Renal pelvis (tissue), 1 donor: ENCODE measurements at regions not wholly inside any gene's neighbourhood (a gene's known extent, or its start where the extent isn't known, plus 50 kb on each side); places are given as distances from the start of the nearest gene placed in this dataset.

ENCODE experiments used
- DNase-seq: peaks from one replicate; pipeline ENCODE4 v3.0.0-alpha.2; 2013

DNA sequence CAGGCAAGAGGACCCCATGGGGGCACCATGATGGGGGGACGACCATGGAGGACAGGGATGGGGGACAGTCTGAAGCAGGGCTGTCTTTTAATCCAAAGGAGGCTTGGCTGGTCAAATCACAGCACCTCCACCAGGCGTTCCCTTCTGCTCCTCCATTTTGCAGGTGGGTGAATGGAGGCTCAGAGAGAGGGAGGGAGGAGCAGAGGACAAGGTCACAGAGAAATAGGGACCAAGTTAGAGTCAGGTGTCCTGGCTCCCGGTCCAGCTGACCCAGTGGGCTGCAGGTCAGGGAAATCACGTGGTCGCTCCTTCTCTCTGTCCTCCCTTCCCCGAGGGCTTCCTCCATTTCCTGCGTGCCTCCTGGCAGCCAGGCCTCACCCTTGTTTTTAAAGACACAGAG lies 156.4 kb upstream of the SMIM23 start:
- DNase-seq = no peak

GRCh38 chr5:171629628-171630349 lies 155.8 kb upstream of the SMIM23 start:
- peak; percentile 50 for DNase-seq

DNA sequence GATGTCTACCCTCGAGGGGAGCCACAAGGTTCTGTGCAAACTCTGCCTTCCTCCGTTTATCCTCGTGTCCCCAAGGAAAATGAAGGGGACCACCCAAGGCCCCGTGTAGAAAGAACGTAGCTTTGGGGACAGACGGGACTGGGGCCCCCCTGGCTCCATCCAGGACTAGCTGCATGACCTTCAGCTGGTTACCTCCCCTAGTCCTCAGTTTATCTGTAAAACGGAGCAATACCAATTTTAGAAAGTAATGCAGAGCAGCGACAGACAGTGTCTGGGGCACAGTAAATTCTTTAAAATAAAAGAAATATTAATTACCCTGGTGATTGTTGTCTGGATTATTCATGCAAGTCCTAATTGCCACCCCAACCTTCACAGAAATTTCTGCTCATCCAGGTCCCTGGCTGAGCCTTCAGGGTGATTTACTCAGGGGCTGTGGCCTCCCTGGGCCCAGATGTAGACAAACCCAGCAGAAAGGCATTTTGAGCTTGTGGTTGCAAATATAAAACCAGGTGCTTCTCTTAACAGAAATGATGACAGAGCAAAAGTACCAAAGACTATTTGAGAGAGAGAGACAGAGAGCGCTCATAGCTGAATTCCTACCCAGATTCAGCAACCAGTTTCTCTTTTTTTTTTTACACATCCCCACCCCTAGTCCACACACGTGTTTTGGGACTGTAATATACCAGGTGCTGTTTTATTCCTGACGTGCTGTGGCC lies 155.1 kb upstream of the SMIM23 start:
- no peak for DNase-seq

DNA sequence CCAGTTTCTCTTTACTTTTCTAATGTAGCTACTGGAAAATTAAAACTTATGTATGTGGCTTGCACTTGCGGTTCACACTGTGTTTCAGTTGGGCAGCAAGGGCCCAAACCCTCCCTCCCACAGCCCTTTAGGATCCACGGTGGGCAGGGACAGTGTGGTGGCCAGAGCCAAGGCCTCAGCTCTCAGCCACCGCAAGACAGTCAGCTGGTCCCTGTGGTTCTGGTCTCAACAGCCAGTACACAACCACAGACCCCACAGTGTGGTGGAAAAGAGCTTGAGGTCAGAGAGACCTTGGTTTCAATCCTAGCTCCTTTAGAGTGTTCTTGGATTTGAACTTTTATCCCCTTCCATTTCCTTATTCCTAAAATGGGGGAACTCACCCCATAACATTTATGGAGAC lies 153.0 kb upstream of the SMIM23 start:
- DNase-seq = no peak

- DNase-seq = no peak
Observed at GRCh38 chr5:171633776-171634470, 151.7 kb upstream of the SMIM23 start.

GRCh38 chr5:171634511-171634910 lies 151.1 kb upstream of the SMIM23 start:
- DNase-seq = no peak

- no peak for DNase-seq
Observed at GRCh38 chr5:171635028-171635427, 150.6 kb upstream of the SMIM23 start.

DNA sequence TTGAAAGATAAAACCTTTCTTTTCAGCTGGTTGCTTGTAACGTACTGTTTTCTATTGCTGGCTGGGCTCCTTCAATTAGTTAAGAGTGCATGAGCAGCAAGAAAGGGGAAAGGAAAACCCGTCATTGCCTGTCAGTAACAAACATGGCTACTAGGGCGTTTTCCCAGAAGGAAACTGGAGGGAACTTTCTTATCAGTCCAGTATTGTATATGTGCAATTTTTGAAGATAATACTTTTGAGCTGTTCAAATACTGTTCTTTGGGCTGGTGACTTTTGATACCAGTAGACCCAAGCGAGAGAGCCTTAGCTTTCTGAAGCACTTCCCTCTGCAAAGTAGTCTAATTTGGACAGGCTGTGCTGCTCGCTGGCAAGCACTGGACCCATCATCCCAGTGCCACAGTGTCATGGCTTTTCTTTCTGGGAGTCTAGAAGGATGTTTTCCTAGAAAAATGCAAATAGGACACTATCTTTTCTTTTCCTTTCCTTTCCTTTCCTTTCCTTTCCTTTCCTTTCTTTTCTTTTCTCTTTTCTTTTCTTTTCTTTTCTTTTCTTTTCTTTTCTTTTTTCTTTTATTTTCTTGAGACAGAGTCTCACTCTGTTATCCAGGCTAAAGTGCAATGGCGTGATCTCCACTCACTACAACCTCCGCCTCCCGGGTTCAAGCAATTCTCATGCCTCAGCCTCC lies 149.9 kb upstream of the SMIM23 start:
- DNase-seq = no peak

- no peak for DNase-seq
Observed at GRCh38 chr5:171637811-171638210, 147.8 kb upstream of the SMIM23 start.

GRCh38 chr5:171639205-171639621 lies 146.4 kb upstream of the SMIM23 start:
- no peak for DNase-seq

- no peak for DNase-seq
Observed at GRCh38 chr5:171639966-171640365, 145.7 kb upstream of the SMIM23 start.

GRCh38 chr5:171640480-171640879 lies 145.1 kb upstream of the SMIM23 start:
- DNase-seq = no peak

GRCh38 chr5:171641891-171642290 lies 143.7 kb upstream of the SMIM23 start:
- no peak for DNase-seq

GRCh38 chr5:171642894-171643293 lies 142.7 kb upstream of the SMIM23 start:
- DNase-seq = no peak

DNA sequence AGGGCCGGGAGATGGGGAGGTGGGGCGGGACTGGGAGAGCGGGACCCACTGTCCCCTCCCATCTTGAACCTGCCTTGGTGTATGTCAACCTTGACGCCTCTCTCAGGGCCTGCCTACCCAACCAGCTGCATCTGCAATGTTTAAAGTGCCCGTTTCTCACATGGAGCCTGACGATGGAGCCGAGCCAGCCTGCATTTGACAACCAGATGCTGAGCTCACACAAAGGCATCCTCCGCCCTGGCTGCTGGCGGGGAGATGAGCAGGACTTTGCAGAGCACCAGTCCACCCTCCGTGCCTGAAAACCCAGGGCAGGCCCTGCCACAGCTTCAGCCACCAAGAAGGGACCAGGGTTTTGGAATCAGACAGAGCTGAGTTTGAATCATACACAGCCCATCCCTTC lies 141.1 kb upstream of the SMIM23 start:
- no peak for DNase-seq

GRCh38 chr5:171646102-171647042 lies 139.2 kb upstream of the SMIM23 start:
- no peak for DNase-seq

- no peak for DNase-seq
Observed at GRCh38 chr5:171647043-171647903, 138.3 kb upstream of the SMIM23 start.

- DNase-seq = no peak
Observed at GRCh38 chr5:171647904-171648260, 137.7 kb upstream of the SMIM23 start.

GRCh38 chr5:171648279-171649074 lies 137.1 kb upstream of the SMIM23 start:
- DNase-seq = no peak

DNA sequence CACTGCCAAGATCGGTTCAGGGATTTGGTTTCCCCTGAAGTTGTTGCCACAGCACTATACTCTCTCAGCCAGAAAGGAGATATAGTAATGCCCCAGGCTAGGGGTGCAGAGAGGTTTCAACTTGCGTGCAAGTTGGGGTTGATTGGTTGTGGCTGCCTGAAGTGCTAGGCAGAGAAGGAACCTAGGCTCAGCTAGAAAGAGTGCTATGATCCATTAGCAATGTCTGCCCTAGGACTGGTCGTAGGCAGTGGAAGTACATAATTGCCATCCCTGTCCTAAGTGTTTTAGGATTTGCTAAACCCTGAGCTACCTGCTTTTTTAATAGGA lies 136.6 kb upstream of the SMIM23 start:
- no peak for DNase-seq
